Endothelial cell of umbilical vein (primary cell): ENCODE measurements at regions not wholly inside any gene's neighbourhood (a gene's known extent, or its start where the extent isn't known, plus 50 kb on each side); places are given as distances from the start of the nearest gene placed in this dataset.

Experiments used
- CTCF ChIP-seq, 2 donors: IDR thresholded peaks; 1 replicate in 1 of 2; 2 replicates in 1 of 2; pipeline ENCODE4 v1.5.1; 2011; ENCODE audit warnings: low read length in 2 of 2, mild to moderate bottlenecking in 2 of 2, moderate library complexity in 2 of 2, control low read depth in 1 of 2, inconsistent platforms in 1 of 2, low read depth in 1 of 2; ENCODE audit not compliant: insufficient read depth in 1 of 2; ENCODE audit errors: extremely low read depth in 1 of 2
- EZH2 ChIP-seq: IDR thresholded peaks from 2 replicates; pipeline ENCODE4 v1.6.1; 2012; ENCODE audit warnings: borderline replicate concordance, low read depth, mild to moderate bottlenecking, moderate library complexity, low read length, inconsistent platforms; ENCODE audit not compliant: severe bottlenecking
- GATA2 ChIP-seq: IDR thresholded peaks from 2 replicates; pipeline ENCODE4 v1.7.0; 2011; ENCODE audit warnings: low read depth, mild to moderate bottlenecking, moderate library complexity, mixed read lengths, low read length; ENCODE audit not compliant: insufficient read length, insufficient read depth
- POLR2A ChIP-seq: IDR thresholded peaks from 2 replicates; pipeline ENCODE4 v1.6.1; 2012; ENCODE audit warnings: low read depth, mild to moderate bottlenecking, control low read depth, low read length

- TF ChIP-seq CTCF (IDR thresholded peaks at IDR 0.05; ENCODE audit: extremely low read depth in 1 of 2, insufficient read depth in 1 of 2, low read depth in 1 of 2, low read length in 2 of 2): no peak
- TF ChIP-seq GATA2: no peak
- TF ChIP-seq EZH2: no peak
- TF ChIP-seq POLR2A: no peak
Measured at GRCh38 chr10:33421789-33422462, 87.5 kb upstream of the NRP1 start.
